ENCODE measurements at regions not wholly inside any gene's neighbourhood (a gene's known extent, or its start where the extent isn't known, plus 50 kb on each side); places are given as distances from the start of the nearest gene placed in this dataset.
"Not testable (repeated sequence)": the region's sequence is repeated elsewhere in the genome, so short reads cannot be mapped to it uniquely, and the experiment has no call there.

GRCh38 chr15:20680257-20680815 lies 138.7 kb upstream of the GOLGA6L6 start:
- DNase-seq (ENCODE audit: low read depth) = not testable (repeated sequence)

DNA sequence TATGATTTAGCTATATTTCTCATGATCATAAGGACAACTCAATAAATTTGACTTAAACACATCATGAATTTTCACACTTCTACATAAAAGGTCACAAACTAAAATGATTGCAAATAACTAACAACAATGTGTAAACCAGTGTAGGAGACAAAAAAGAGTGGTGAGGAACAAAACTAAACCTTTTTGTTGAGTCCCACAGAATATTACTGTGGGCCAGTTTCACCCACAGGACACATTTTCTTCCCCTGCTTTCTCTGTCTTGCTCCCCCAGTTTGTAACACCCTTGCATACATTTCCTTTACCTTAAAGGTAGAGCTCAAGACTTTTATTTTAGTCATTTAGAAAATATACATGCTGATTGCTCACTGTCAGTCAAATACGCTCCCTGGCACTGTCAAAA lies 130.9 kb upstream of the GOLGA6L6 start:
- TF ChIP-seq, protein P1, sequence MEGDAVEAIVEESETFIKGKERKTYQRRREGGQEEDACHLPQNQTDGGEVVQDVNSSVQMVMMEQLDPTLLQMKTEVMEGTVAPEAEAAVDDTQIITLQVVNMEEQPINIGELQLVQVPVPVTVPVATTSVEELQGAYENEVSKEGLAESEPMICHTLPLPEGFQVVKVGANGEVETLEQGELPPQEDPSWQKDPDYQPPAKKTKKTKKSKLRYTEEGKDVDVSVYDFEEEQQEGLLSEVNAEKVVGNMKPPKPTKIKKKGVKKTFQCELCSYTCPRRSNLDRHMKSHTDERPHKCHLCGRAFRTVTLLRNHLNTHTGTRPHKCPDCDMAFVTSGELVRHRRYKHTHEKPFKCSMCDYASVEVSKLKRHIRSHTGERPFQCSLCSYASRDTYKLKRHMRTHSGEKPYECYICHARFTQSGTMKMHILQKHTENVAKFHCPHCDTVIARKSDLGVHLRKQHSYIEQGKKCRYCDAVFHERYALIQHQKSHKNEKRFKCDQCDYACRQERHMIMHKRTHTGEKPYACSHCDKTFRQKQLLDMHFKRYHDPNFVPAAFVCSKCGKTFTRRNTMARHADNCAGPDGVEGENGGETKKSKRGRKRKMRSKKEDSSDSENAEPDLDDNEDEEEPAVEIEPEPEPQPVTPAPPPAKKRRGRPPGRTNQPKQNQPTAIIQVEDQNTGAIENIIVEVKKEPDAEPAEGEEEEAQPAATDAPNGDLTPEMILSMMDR (IDR thresholded peaks at IDR 0.05; ENCODE audit: insufficient read depth, low read depth, low read length, missing control alignments) = no peak
- DNase-seq (ENCODE audit: low read depth) = no peak
- H3K4me3 ChIP-seq (ENCODE audit: low read length) = no peak overlapping the region

More at GRCh38 chr15:20680257-20680815, 138.7 kb upstream of the GOLGA6L6 start:
- H3K4me3 ChIP-seq (ENCODE audit: low read length) = not testable (repeated sequence)

GRCh38 chr15:20671675-20672074 lies 130.1 kb upstream of the GOLGA6L6 start:
- no peak for DNase-seq (ENCODE audit: low read depth)
- no peak overlapping the region for H3K4me3 ChIP-seq (ENCODE audit: low read length)
- TF ChIP-seq, protein P1 (IDR thresholded peaks at IDR 0.05; ENCODE audit: insufficient read depth, low read depth, low read length, missing control alignments) = no peak

DNA sequence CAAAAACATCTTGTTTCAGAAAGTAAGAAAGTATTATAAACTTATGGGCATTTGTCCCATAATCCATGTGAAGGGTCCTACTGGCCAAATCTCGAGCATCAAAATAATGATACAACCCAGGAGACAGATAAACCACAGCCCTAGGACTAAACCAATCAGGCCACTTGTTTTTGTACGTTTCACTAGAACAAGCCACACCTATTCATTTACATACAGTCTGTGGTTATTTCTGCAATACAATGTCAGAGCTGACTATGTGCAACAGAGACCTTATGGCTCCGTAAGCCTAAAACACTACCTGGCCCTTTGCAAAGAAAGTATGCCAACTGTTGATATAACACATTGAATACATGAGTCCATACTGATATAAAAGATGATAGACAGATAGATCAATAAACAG lies 124.8 kb upstream of the GOLGA6L6 start:
- DNase-seq (ENCODE audit: low read depth); H3K4me3 ChIP-seq (ENCODE audit: low read length): not testable (repeated sequence)

DNA sequence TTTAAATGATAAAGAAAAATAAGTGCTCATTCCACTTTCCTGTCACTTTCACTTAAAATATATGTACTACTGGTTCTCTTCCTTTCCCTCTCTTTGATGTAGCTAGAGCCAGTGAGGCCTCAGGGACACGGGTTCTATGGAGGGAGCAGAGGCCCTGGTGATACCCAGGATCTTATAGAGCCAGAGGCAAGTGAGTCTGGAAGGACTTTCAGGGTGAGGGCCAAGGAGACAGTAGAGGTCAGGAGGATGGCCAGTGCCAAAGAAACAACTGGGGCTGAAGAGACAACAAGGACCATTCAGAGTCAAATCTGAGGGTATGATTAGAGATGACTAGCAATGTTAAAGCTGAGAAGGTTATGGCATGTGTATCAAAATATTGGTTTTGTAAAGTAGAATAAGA lies 124.1 kb upstream of the GOLGA6L6 start:
- no peak for DNase-seq (ENCODE audit: low read depth)
- H3K4me3 ChIP-seq (ENCODE audit: low read length) = no peak overlapping the region
- TF ChIP-seq, protein P1 (IDR thresholded peaks at IDR 0.05; ENCODE audit: insufficient read depth, low read depth, low read length, missing control alignments) = no peak

DNA sequence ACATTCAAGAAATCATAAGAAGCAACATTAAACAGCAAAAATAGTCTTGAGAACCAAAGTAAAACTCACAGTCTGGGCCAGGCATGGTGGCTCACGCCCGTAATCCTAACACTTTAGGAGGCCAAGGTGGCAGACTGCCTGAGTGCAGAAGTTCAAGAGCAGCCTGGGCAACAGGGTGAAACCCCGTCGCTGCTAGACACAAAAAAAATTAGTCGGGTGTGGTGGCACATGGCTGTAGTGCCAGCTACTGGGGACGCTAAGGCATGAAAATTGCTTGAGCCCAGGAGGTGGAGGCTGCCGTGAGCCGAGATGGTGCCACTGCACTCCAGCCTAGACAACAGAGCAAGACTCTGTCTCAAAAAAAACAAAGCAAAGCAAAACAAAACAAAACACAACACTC lies 117.7 kb upstream of the GOLGA6L6 start:
- TF ChIP-seq, protein P1 (IDR thresholded peaks at IDR 0.05; ENCODE audit: insufficient read depth, low read depth, low read length, missing control alignments) = no peak
- no peak overlapping the region for H3K4me3 ChIP-seq (ENCODE audit: low read length)
- no peak for DNase-seq (ENCODE audit: low read depth)

GRCh38 chr15:20658024-20658423 lies 116.4 kb upstream of the GOLGA6L6 start:
- H3K4me3 ChIP-seq (ENCODE audit: low read length) = no peak overlapping the region
- TF ChIP-seq, protein P1 (IDR thresholded peaks at IDR 0.05; ENCODE audit: insufficient read depth, low read depth, low read length, missing control alignments) = no peak
- no peak for DNase-seq (ENCODE audit: low read depth)

- H3K4me3 ChIP-seq (ENCODE audit: low read length) = no peak overlapping the region
- no peak for DNase-seq (ENCODE audit: low read depth)
- TF ChIP-seq, protein P1 (IDR thresholded peaks at IDR 0.05; ENCODE audit: insufficient read depth, low read depth, low read length, missing control alignments) = no peak
Measured at GRCh38 chr15:20657084-20657483, 115.5 kb upstream of the GOLGA6L6 start.

Measured in epithelial cell of esophagus (primary cell).